Testis (tissue), 2 donors: ENCODE measurements at regions not wholly inside any gene's neighbourhood (a gene's known extent, or its start where the extent isn't known, plus 50 kb on each side); places are given as distances from the start of the nearest gene placed in this dataset.

ENCODE experiments used
- POLR2A ChIP-seq: fragments of 450-650 bp; IDR thresholded peaks from one replicate; pipeline ENCODE4 v1.6.1; 2017; ENCODE audit warnings: antibody characterized with exemption, mild to moderate bottlenecking, moderate library complexity
- TF ChIP-seq, protein P1 (sequence below), 3 experiments: fragments of 450-650 bp in 2 of 3; fragments of 200-600 bp in 1 of 3; sonication (generic) in 1 of 3; IDR thresholded peaks; one replicate each; pipeline ENCODE4 v1.5.1; 2016 to 2019; ENCODE audit warnings: antibody characterized with exemption in 3 of 3, mild to moderate bottlenecking in 2 of 3, moderate library complexity in 1 of 3

DNA sequence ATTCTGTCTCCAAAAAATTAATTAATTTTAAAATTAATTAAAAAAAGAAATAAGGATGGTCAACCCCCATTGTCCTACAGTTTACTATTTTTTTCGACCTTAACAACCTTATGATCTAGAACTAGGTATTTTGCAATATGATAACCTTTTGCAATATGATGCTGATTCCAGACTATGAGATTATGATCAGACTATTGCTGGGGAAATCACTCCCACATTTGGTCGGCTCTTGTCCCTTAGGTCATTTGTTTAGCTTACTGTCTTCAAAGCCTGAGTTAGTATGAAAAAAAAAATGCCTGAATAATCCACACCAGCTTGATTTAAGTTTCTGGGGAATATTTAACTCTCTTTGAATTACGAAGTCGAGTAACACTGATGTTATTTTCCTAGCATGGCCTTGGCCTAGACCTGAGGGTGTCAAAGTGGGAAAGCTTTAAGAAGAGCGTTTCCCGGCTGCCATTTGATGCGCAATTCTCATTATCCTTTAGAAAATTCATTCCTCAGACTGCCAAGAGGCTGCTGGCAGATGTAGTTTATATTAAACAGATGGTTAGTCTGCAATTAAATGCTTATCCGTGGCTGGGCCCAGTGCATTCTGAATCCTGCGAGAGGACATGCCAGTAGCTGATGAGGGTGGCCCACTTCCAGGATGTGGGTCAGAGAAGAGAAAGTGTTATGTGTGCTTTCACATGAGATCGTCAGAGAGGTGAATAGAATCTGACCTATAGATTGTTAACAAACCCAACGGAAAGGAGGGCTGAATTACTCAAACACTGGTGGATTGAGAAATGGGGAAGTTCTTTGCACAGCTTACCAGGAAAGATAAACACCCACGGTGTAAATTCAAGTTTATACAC is 496.0 kb upstream of the THBS1 start:
- TF ChIP-seq, protein P1, sequence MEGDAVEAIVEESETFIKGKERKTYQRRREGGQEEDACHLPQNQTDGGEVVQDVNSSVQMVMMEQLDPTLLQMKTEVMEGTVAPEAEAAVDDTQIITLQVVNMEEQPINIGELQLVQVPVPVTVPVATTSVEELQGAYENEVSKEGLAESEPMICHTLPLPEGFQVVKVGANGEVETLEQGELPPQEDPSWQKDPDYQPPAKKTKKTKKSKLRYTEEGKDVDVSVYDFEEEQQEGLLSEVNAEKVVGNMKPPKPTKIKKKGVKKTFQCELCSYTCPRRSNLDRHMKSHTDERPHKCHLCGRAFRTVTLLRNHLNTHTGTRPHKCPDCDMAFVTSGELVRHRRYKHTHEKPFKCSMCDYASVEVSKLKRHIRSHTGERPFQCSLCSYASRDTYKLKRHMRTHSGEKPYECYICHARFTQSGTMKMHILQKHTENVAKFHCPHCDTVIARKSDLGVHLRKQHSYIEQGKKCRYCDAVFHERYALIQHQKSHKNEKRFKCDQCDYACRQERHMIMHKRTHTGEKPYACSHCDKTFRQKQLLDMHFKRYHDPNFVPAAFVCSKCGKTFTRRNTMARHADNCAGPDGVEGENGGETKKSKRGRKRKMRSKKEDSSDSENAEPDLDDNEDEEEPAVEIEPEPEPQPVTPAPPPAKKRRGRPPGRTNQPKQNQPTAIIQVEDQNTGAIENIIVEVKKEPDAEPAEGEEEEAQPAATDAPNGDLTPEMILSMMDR (IDR thresholded peaks at IDR 0.05): no peak
- TF ChIP-seq POLR2A: no peak
